ENCODE measurements at regions not wholly inside any gene's neighbourhood (a gene's known extent, or its start where the extent isn't known, plus 50 kb on each side); places are given as distances from the start of the nearest gene placed in this dataset.

DNA sequence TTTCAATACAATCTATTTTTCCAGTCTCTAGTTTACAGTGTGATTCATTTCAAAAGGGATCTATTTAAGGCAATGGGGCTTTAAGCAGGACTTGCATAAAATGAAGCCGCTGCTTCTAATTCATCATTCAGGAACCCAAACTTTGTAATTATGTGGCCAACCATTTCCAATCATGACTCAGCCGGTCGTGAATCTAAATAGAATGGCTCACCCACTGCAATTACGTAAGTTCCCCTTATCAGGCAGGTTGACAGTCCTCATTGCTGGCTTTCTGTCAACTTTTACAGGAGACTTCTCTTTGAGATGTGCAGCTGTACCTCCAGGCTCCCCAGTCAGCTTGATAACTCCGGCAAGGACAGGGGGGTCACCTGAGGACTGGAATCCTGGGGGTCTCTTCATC, 152.8 kb upstream of the DAP start:
- no peak for DNase-seq (ENCODE audit: low spot score)
- H3K27ac ChIP-seq, result no peak overlapping the region
- no peaks in the 10 kb centered on the region for H3K36me3 Mint-ChIP-seq
- H2AFZ ChIP-seq (replicated peaks), result no peak overlapping the region
- no peak overlapping the region for H3K27ac Mint-ChIP-seq
- no peaks in the 10 kb centered on the region for H3K4me1 ChIP-seq
- H3K4me2 ChIP-seq, result no peak overlapping the region
- TF ChIP-seq EZH2 (IDR thresholded peaks at IDR 0.05) (no peak), EZH2phosphoT487 (IDR thresholded peaks at IDR 0.05) (no peak)
- TF ChIP-seq, protein P1, sequence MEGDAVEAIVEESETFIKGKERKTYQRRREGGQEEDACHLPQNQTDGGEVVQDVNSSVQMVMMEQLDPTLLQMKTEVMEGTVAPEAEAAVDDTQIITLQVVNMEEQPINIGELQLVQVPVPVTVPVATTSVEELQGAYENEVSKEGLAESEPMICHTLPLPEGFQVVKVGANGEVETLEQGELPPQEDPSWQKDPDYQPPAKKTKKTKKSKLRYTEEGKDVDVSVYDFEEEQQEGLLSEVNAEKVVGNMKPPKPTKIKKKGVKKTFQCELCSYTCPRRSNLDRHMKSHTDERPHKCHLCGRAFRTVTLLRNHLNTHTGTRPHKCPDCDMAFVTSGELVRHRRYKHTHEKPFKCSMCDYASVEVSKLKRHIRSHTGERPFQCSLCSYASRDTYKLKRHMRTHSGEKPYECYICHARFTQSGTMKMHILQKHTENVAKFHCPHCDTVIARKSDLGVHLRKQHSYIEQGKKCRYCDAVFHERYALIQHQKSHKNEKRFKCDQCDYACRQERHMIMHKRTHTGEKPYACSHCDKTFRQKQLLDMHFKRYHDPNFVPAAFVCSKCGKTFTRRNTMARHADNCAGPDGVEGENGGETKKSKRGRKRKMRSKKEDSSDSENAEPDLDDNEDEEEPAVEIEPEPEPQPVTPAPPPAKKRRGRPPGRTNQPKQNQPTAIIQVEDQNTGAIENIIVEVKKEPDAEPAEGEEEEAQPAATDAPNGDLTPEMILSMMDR (IDR thresholded peaks at IDR 0.05), result no peak
- H3K4me3 ChIP-seq, result no peak overlapping the region
- H3K9me3 Mint-ChIP-seq, result no peaks in the 10 kb centered on the region
- no peaks in the 10 kb centered on the region for H3K27me3 Mint-ChIP-seq (ENCODE audit: insufficient read depth, low read depth)
- no peak overlapping the region for H3K4me3 Mint-ChIP-seq
- H3K9ac ChIP-seq, result no peak overlapping the region
- no peaks in the 10 kb centered on the region for H4K20me1 ChIP-seq (ENCODE audit: low read depth)
- no peaks in the 10 kb centered on the region for H3K9me3 ChIP-seq (ENCODE audit: low read depth)
- H3K79me2 ChIP-seq (ENCODE audit: low read depth), result no peaks in the 10 kb centered on the region
- no peaks in the 10 kb centered on the region for H3K27me3 ChIP-seq
- H3K4me1 Mint-ChIP-seq, result no peaks in the 10 kb centered on the region
- H3K36me3 ChIP-seq, result no peaks in the 10 kb centered on the region
- H3F3A ChIP-seq (ENCODE audit: low read depth), result no peaks in the 10 kb centered on the region

DNA sequence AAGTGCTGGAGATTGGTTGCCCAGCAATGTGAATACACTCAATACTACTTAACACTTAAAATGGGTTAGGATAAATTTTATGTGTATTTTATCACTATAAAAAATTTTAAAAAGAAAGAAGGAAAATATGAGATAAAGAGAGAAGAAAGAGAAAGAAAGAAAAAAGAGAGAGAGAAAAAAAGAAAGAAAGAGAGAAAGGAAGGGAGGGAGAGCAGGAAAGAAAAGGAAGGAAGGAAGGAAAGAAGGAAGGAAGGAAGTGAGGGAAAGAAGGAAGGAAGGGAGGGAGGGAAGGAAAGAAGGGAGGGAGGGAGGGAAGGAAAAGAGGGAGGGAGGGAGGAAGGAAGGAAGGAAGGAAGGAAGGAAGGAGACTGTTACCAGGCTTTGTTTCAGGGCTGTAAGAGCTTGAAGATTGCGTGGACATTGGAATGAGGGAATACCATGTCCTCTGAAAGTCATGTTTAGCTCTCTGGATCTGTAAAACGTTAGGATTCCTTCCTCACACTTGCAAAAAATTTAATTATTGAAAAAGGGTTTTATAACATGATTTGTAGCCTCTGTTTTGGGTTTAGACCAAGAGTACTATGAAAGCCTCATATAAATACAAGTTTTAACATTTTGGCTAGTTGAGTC, 152.3 kb upstream of the DAP start:
- Mint-ChIP-seq H3K36me3 (no peaks in the 10 kb centered on the region), H3K27ac (no peak overlapping the region), H3K27me3 (ENCODE audit: insufficient read depth, low read depth) (no peaks in the 10 kb centered on the region), H3K9me3 (no peaks in the 10 kb centered on the region), H3K4me3 (no peak overlapping the region), H3K4me1 (no peaks in the 10 kb centered on the region)
- Histone ChIP-seq H3K36me3 (no peaks in the 10 kb centered on the region), H3K4me3 (no peak overlapping the region), H3K79me2 (ENCODE audit: low read depth) (no peaks in the 10 kb centered on the region), H3K9me3 (ENCODE audit: low read depth) (no peaks in the 10 kb centered on the region), H3K4me2 (no peak overlapping the region), H2AFZ (replicated peaks) (no peak overlapping the region), H3K4me1 (no peaks in the 10 kb centered on the region), H3K27me3 (no peaks in the 10 kb centered on the region), H4K20me1 (ENCODE audit: low read depth) (no peaks in the 10 kb centered on the region), H3K9ac (no peak overlapping the region), H3F3A (ENCODE audit: low read depth) (no peaks in the 10 kb centered on the region), H3K27ac (no peak overlapping the region)
- no peak for DNase-seq (ENCODE audit: low spot score)
- no peak for TF ChIP-seq EZH2phosphoT487 (IDR thresholded peaks at IDR 0.05)
- TF ChIP-seq EZH2 (IDR thresholded peaks at IDR 0.05), result no peak

DNA sequence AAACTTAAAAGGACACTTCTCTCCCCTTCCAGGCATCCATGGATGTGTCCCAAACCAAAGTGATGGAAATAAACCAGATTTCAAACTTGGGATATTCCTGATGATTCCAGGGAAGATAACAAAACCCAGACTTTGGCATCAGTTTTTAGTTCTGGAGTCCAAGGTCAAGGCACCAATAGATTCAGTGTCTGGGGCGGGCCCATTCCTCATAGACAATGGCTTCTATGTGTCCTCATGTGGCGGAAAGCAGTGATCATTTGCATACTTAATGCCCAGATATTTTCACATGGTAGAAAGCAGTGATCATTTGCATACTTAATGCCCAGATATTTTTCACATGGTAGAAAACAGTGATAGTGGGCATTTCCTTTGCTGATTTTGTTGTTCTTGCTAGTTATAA, 151.4 kb upstream of the DAP start:
- Histone ChIP-seq H3K27ac (no peak overlapping the region), H3K4me2 (no peak overlapping the region), H3K4me3 (no peak overlapping the region), H3K9me3 (ENCODE audit: low read depth) (no peaks in the 10 kb centered on the region), H3K36me3 (no peaks in the 10 kb centered on the region), H3K79me2 (ENCODE audit: low read depth) (no peaks in the 10 kb centered on the region), H3K9ac (no peak overlapping the region), H3K4me1 (no peaks in the 10 kb centered on the region), H2AFZ (replicated peaks) (no peak overlapping the region), H3F3A (ENCODE audit: low read depth) (no peaks in the 10 kb centered on the region), H3K27me3 (no peaks in the 10 kb centered on the region), H4K20me1 (ENCODE audit: low read depth) (no peaks in the 10 kb centered on the region)
- Mint-ChIP-seq H3K36me3 (no peaks in the 10 kb centered on the region), H3K4me1 (no peaks in the 10 kb centered on the region), H3K27me3 (ENCODE audit: insufficient read depth, low read depth) (no peaks in the 10 kb centered on the region), H3K4me3 (no peak overlapping the region), H3K9me3 (no peaks in the 10 kb centered on the region), H3K27ac (no peak overlapping the region)
- TF ChIP-seq EZH2phosphoT487 (IDR thresholded peaks at IDR 0.05), result no peak
- no peak for TF ChIP-seq EZH2 (IDR thresholded peaks at IDR 0.05)
- TF ChIP-seq, protein P1 (IDR thresholded peaks at IDR 0.05), result no peak
- DNase-seq (ENCODE audit: low spot score), result no peak

DNA sequence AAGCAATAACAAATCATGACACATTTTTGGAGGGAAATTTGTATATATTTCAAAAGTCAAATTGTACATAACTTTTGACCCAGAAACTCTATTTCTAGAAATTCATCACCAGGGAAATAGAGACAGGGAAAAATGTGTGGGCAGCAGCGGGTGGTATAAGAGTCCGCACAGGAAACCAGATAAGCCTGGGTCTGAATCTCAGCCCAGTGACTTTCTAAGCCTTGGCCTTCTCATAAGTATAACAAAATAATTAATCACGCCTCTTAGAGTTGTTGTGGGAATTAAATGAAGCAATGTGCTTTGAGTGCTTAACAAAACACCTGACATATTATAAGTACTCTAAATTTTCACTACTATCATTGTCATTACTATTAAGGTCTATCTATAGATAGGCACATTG, 149.2 kb upstream of the DAP start:
- Histone ChIP-seq H4K20me1 (ENCODE audit: low read depth) (no peaks in the 10 kb centered on the region), H3K9me3 (ENCODE audit: low read depth) (no peaks in the 10 kb centered on the region), H3K4me1 (peaks cover 2% of the 10 kb centered on the region), H2AFZ (replicated peaks) (no peak overlapping the region), H3K9ac (no peak overlapping the region), H3K4me3 (no peak overlapping the region), H3K79me2 (ENCODE audit: low read depth) (no peaks in the 10 kb centered on the region), H3K4me2 (no peak overlapping the region), H3K27ac (no peak overlapping the region), H3K27me3 (no peaks in the 10 kb centered on the region), H3K36me3 (no peaks in the 10 kb centered on the region), H3F3A (ENCODE audit: low read depth) (no peaks in the 10 kb centered on the region)
- no peak for DNase-seq (ENCODE audit: low spot score)
- H3K27ac Mint-ChIP-seq, result no peak overlapping the region
- H3K4me1 Mint-ChIP-seq, result no peaks in the 10 kb centered on the region
- TF ChIP-seq EZH2phosphoT487 (IDR thresholded peaks at IDR 0.05), result no peak
- TF ChIP-seq, protein P1 (IDR thresholded peaks at IDR 0.05), result no peak
- no peak for TF ChIP-seq EZH2 (IDR thresholded peaks at IDR 0.05)
- no peak overlapping the region for H3K4me3 Mint-ChIP-seq
- no peaks in the 10 kb centered on the region for H3K36me3 Mint-ChIP-seq
- no peaks in the 10 kb centered on the region for H3K9me3 Mint-ChIP-seq
- H3K27me3 Mint-ChIP-seq (ENCODE audit: insufficient read depth, low read depth), result no peaks in the 10 kb centered on the region
